ENCODE measurements at regions not wholly inside any gene's neighbourhood (a gene's known extent, or its start where the extent isn't known, plus 50 kb on each side); places are given as distances from the start of the nearest gene placed in this dataset.

DNA sequence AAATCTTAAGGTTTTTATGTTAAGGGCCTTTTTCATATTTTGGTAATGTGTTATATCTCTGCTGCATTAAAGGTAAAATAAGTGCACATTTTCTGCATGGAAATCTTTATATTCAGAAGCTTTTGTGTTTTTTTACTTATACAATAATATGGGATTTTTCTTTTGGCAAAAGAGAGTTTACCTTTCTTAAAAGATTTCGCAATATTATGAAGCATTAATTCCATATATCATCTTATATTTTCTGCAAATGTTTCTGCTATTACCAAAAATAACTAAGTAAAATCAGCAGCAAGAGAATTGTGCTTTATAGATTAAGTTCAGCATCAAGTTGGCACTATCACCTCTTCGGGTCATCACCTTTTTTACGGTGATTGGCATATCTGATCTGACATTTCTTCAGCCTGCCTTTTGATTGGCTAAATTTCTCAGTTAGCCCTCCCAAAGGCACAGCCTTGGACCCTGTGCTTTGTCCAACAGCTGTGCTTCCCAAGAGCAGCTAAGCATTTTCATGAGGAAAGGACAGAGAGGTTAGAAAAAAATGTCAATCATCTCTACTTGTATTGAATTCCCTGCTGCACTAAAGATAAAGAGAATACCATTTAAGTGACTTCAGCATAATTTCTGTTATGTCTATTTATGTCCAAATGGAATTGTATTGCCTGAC is 767.1 kb upstream of the PRMT6 start:
- DNase-seq (no peak), ATAC-seq (no peak)
- Histone ChIP-seq H3K4me3 (no peak overlapping the region), H3K27me3 (no peaks in the 10 kb centered on the region), H3K4me1 (no peaks in the 10 kb centered on the region), H3K36me3 (no peaks in the 10 kb centered on the region), H3K9me3 (no peaks in the 10 kb centered on the region), H3K27ac (no peak overlapping the region)
- intact Hi-C loops (cut with DNase I): no loop called here
- TF ChIP-seq, protein P1, sequence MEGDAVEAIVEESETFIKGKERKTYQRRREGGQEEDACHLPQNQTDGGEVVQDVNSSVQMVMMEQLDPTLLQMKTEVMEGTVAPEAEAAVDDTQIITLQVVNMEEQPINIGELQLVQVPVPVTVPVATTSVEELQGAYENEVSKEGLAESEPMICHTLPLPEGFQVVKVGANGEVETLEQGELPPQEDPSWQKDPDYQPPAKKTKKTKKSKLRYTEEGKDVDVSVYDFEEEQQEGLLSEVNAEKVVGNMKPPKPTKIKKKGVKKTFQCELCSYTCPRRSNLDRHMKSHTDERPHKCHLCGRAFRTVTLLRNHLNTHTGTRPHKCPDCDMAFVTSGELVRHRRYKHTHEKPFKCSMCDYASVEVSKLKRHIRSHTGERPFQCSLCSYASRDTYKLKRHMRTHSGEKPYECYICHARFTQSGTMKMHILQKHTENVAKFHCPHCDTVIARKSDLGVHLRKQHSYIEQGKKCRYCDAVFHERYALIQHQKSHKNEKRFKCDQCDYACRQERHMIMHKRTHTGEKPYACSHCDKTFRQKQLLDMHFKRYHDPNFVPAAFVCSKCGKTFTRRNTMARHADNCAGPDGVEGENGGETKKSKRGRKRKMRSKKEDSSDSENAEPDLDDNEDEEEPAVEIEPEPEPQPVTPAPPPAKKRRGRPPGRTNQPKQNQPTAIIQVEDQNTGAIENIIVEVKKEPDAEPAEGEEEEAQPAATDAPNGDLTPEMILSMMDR (IDR thresholded peaks at IDR 0.05): no peak

DNA sequence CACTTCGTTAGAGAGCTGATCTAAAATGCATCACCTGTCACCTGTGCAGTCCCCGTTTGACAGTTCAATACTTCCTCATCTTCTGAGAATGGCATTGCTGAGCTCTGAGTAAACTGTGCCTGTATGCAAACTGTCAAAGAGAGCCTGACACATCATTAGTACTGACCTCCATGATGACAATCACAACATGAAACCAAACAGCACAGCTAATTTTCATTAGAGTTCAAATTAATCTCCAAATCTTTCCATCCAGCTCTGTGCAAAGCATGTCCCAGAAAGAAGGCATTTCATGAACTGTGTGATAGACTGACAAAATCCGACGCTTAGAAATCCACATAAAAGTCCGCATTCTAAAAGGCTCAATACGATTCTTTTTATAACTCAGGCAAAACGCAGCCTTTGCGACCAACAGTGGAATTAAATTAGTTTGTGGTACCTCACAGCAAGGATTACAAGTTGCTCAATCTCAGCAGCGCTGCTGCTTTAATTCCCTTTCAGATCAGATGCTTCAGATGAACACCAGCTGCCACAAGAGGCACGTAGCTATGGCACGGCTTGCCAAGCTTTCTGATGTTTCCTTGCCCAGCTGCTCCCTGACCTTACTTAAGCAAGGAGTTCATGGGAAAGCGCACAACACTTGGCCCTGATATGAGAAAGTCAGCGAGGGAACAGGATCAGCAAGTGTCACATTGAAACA is 765.5 kb upstream of the PRMT6 start:
- ATAC-seq: peak; percentile 33
- Histone ChIP-seq H3K4me3 (no peak overlapping the region), H3K27me3 (no peaks in the 10 kb centered on the region), H3K27ac (no peak overlapping the region), H3K9me3 (no peaks in the 10 kb centered on the region), H3K36me3 (no peaks in the 10 kb centered on the region), H3K4me1 (no peaks in the 10 kb centered on the region)
- DNase-seq: no peak
- TF ChIP-seq, protein P1 (IDR thresholded peaks at IDR 0.05): no peak
- intact Hi-C loops (cut with DNase I): no loop called here

DNA sequence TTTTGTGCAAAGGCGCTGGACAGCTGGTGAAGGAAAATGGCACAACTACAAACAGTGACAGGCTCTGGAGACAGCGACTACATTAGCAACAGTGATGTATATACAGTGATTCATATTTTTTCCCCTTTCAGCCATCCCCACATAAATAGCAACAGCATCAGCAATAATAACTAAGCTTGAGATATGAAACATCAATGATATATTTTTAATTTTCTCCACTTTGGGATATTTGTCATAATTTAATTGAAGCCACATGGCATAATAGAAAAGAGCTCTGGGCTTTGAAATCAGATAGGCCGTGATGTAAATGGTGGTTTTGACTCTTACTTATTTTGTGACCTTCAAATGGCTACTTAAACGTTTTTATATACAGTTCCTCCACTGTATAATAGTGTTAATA is 764.3 kb upstream of the PRMT6 start:
- intact Hi-C loops (cut with DNase I): no loop called here
- DNase-seq: no peak

DNA sequence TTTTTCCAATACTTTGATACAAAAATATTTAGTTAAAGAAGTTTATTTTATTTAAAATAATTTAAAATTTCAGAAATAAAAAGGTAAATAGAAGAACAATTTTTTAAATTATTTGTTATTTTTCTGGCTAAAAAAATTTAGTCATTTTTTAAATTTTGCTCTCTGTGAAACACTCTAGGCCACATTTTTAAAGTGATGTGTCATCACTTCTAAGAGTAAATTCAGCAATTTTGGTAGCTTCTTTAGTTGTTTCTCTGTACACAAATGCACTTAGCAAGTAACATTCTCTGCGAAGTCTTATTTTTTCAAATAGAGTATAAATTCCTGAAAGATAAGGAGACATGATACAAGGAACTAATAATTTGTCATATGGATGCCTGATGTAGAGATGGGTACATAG is 760.0 kb upstream of the PRMT6 start:
- H3K4me3 ChIP-seq: no peak overlapping the region
- H3K27me3 ChIP-seq: no peaks in the 10 kb centered on the region
- DNase-seq (no peak), ATAC-seq (no peak)
- H3K27ac ChIP-seq: no peak overlapping the region
- TF ChIP-seq, protein P1 (IDR thresholded peaks at IDR 0.05): no peak
- H3K9me3 ChIP-seq: no peaks in the 10 kb centered on the region
- intact Hi-C loops (cut with DNase I): no loop called here
- H3K4me1 ChIP-seq: no peaks in the 10 kb centered on the region
- no peaks in the 10 kb centered on the region for H3K36me3 ChIP-seq

More for the DNA sequence above, 764.3 kb upstream of the PRMT6 start:
- H3K4me3 ChIP-seq: no peak overlapping the region
- H3K9me3 ChIP-seq: no peaks in the 10 kb centered on the region
- no peak overlapping the region for H3K27ac ChIP-seq
- TF ChIP-seq, protein P1 (IDR thresholded peaks at IDR 0.05): no peak
- no peaks in the 10 kb centered on the region for H3K36me3 ChIP-seq
- no peak for ATAC-seq
- no peaks in the 10 kb centered on the region for H3K4me1 ChIP-seq
- no peaks in the 10 kb centered on the region for H3K27me3 ChIP-seq

DNA sequence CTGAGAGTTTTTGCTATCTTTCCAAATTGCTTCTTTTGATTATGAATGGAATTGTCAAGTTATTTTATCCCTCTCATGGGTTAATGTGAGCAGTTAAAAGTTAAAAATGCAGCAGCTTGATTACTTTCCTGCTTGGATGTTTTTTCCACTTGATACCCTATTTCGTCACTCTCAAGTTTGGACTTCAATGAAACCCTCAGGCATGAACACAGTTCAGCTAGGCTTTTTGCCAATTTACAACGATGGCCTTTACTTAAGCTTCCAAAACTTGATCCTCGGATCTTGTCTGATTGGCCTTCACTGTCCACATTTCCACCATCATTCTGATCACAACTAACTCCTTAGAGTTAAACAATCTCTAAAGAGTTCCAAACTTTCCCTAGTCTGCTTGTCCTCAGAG is 752.4 kb upstream of the PRMT6 start:
- H3K27ac ChIP-seq: no peak overlapping the region
- TF ChIP-seq, protein P1 (IDR thresholded peaks at IDR 0.05): no peak
- H3K4me1 ChIP-seq: no peaks in the 10 kb centered on the region
- DNase-seq: no peak
- no peaks in the 10 kb centered on the region for H3K27me3 ChIP-seq
- H3K36me3 ChIP-seq: no peaks in the 10 kb centered on the region
- peaks cover 9% of the 10 kb centered on the region for H3K9me3 ChIP-seq
- no peak for ATAC-seq
- intact Hi-C loops (cut with DNase I): no loop called here
- no peak overlapping the region for H3K4me3 ChIP-seq

Measured in upper lobe of right lung (tissue), 1 donor.